HepG2 (cell line): ENCODE measurements at regions not wholly inside any gene's neighbourhood (a gene's known extent, or its start where the extent isn't known, plus 50 kb on each side); places are given as distances from the start of the nearest gene placed in this dataset.

Source experiments
- ATAC-seq: fragments of 200-7000 bp; cut with Tn5 transposase; 3 replicates; pipeline ENCODE4 v1.9.1; 2020; ENCODE audit warnings: mild to moderate bottlenecking, moderate library complexity
- BruUV-seq: library from RNA; stranded (reverse); fragments of 400-500 nt; replicated peaks from 2 replicates; lab custom pipeline; 2021; lab: Mats Ljungman, UMichigan
- CTCF ChIA-PET: fragments of 300-600 bp; formaldehyde crosslinking; extraction: SDS; loops from one replicate; lab custom pipeline; 2021; ENCODE audit warnings: low total read pairs, inconsistent platforms, low intra/inter-chr PET ratio; lab: Yijun Ruan, JAX
- POLR2A ChIA-PET: fragments of 350-600 bp; sonication (Branson Sonifier 250); formaldehyde crosslinking; loops from one replicate; lab custom pipeline; 2020; ENCODE audit warnings: antibody characterized with exemption, inconsistent platforms; lab: Yijun Ruan, JAX
- DNase-seq: peaks from one replicate; pipeline ENCODE4 v3.0.0-alpha.2; 2015; ENCODE audit warnings: low spot score
- FAIRE-seq: peaks from 3 replicates; lab custom pipeline; 2011; peaks lifted over from hg19 to GRCh38; lab: Jason Lieb, UNC
- H2AFZ ChIP-seq: one replicate; pipeline ENCODE4 v1.6.1; 2011; ENCODE audit warnings: low read length, inconsistent platforms
- H3K27ac ChIP-seq: fragments of 300-600 bp; 3 replicates; pipeline ENCODE4 v1.8.0; 2011; ENCODE audit warnings: mixed run types, mild to moderate bottlenecking, mixed read lengths, low read length, inconsistent platforms; ENCODE audit not compliant: insufficient read depth; ENCODE audit errors: extremely low read length
- H3K27me3 ChIP-seq, 2 experiments: fragments of 200-600 bp in 1 of 2; 2 replicates in 1 of 2; 3 replicates in 1 of 2; pipeline versions ENCODE4 v1.6.0 to v1.8.0; 2011; ENCODE audit warnings: low read length in 2 of 2, mild to moderate bottlenecking in 2 of 2, moderate library complexity in 2 of 2, inconsistent platforms in 1 of 2; ENCODE audit not compliant: insufficient read depth in 2 of 2, control insufficient read depth in 1 of 2
- H3K36me3 ChIP-seq, 2 experiments: fragments of 200-600 bp in 1 of 2; replicated peaks in 1 of 2; 2 replicates in 1 of 2; 3 replicates in 1 of 2; pipeline versions ENCODE4 v1.5.1 to v1.8.0; 2011; ENCODE audit warnings: low read length in 2 of 2, inconsistent platforms in 1 of 2; ENCODE audit not compliant: insufficient read depth in 2 of 2, control insufficient read depth in 1 of 2
- H3K4me1 ChIP-seq: 2 replicates; pipeline ENCODE4 v1.5.1; 2012; ENCODE audit warnings: low read length, inconsistent platforms; ENCODE audit not compliant: insufficient read depth
- H3K4me2 ChIP-seq: 2 replicates; pipeline ENCODE4 v1.6.0; 2011; ENCODE audit warnings: low read depth, low read length, inconsistent platforms
- H3K4me3 ChIP-seq, 3 experiments: fragments of 200-600 bp in 1 of 3; sonication (generic), shearing (Covaris generic) in 1 of 3; replicated peaks in 1 of 3; 2 replicates each; pipeline ENCODE4 v1.5.1; 2011 to 2016; ENCODE audit warnings: low read length in 3 of 3, inconsistent platforms in 2 of 3, low read depth in 2 of 3, mild to moderate bottlenecking in 2 of 3, control low read depth in 1 of 3, mixed read lengths in 1 of 3; ENCODE audit not compliant: insufficient read depth in 1 of 3
- H3K79me2 ChIP-seq: one replicate; pipeline ENCODE4 v1.6.1; 2011; ENCODE audit warnings: low read length, inconsistent platforms; ENCODE audit not compliant: insufficient read depth
- H3K9ac ChIP-seq: 2 replicates; pipeline ENCODE4 v1.6.0; 2011; ENCODE audit warnings: mild to moderate bottlenecking, low read depth, low read length, inconsistent platforms; ENCODE audit not compliant: insufficient read depth
- H3K9me3 ChIP-seq: 2 replicates; pipeline ENCODE4 v1.5.1; 2012; ENCODE audit warnings: mild to moderate bottlenecking, low read length
- H4K20me1 ChIP-seq: 2 replicates; pipeline ENCODE4 v1.6.0; 2011; ENCODE audit warnings: inconsistent platforms, mild to moderate bottlenecking, low read length, moderate library complexity; ENCODE audit not compliant: insufficient read depth
- AFF4 ChIP-seq: sonication (generic); formaldehyde crosslinking; IDR thresholded peaks from 2 replicates; pipeline ENCODE4 v1.4.0; 2020; ENCODE audit warnings: missing genetic modification reagents
- AGO2 ChIP-seq: fragments of 200-400 bp; formaldehyde crosslinking; optimal IDR thresholded peaks from 2 replicates; pipeline ENCODE3; 2017; ENCODE audit warnings: mild to moderate bottlenecking, low read depth, low read length, moderate library complexity
- MEF2D ChIP-seq: sonication (generic); formaldehyde crosslinking; IDR thresholded peaks from 2 replicates; pipeline ENCODE4 v1.5.1; 2020; ENCODE audit warnings: mild to moderate bottlenecking, missing genetic modification reagents
- SAFB2 ChIP-seq: sonication (generic); formaldehyde crosslinking; IDR thresholded peaks from 2 replicates; pipeline ENCODE4 v1.5.1; 2020; ENCODE audit warnings: missing genetic modification reagents, low read depth, mild to moderate bottlenecking, borderline replicate concordance
- ZNF616 ChIP-seq: sonication (generic); formaldehyde crosslinking; IDR thresholded peaks from 2 replicates; pipeline ENCODE4 v1.5.0; 2020; ENCODE audit warnings: low read depth, mild to moderate bottlenecking, missing genetic modification reagents
- ZNF629 ChIP-seq: sonication (generic); formaldehyde crosslinking; conservative IDR thresholded peaks from 2 replicates; pipeline ENCODE4 v1.5.0; 2020; ENCODE audit warnings: missing genetic modification reagents
- ZNF75D ChIP-seq: sonication (generic); formaldehyde crosslinking; IDR thresholded peaks from 2 replicates; pipeline ENCODE4 v1.8.1; 2023; ENCODE audit warnings: missing genetic modification reagents, mild to moderate bottlenecking, borderline replicate concordance
- ZSCAN29 ChIP-seq: sonication (generic); formaldehyde crosslinking; conservative IDR thresholded peaks from 2 replicates; pipeline ENCODE4 v1.4.0; 2020; ENCODE audit warnings: mild to moderate bottlenecking, missing genetic modification reagents
- WGBS: methylation state at CpG from one replicate; pipeline ENCODE4 v1.1.6; 2017; ENCODE audit warnings: low lambda C conversion rate; 5-methylcytosine and 5-hydroxymethylcytosine counted together
- in situ Hi-C: cut with HindIII; loops from 2 replicates; pipeline ENCODE4 v1.10.0; 2017; ENCODE audit warnings: low pct_unique_long_range_greater_than_20kb; ENCODE audit not compliant: extremely low pct_ligation_motif_present
- intact Hi-C: fragments of 100-400 bp; cut with micrococcal nuclease; formaldehyde crosslinking; loops from one replicate; pipeline ENCODE4 v1.10.0; 2022; ENCODE audit not compliant: unreplicated experiment

GRCh38 chr2:41994233-41994637 is 53.6 kb upstream of the PKDCC start:
- FAIRE-seq (no peak), ATAC-seq (no peak), DNase-seq (no peak)
- peaks cover 9% of the 10 kb centered on the region; the same call in 1 of the 2 replicates for H3K4me1 ChIP-seq
- in situ Hi-C loops (no loop called here), intact Hi-C loops (no loop called here)
- H3K27ac ChIP-seq = no peak overlapping the region
- 56% methylated on average over 5 of the region's 5 CpGs for WGBS
- no peaks in the 10 kb centered on the region for H3K79me2 ChIP-seq
- no peak overlapping the region for H2AFZ ChIP-seq
- ChIA-PET POLR2A (no interaction called here), CTCF (no interaction called here)
- H3K4me2 ChIP-seq = no peak overlapping the region
- H3K9me3 ChIP-seq = no peaks in the 10 kb centered on the region
- no peak overlapping the region for H3K4me3 ChIP-seq
- TF ChIP-seq ZNF629 (peak; percentile 64; the same call in 1 of the 2 replicates), SAFB2 (no peak), AGO2 (no peak), ZSCAN29 (no peak), ZNF75D (CRISPR knock-in tag) (no peak), ZNF616 (CRISPR knock-in tag) (no peak), AFF4 (no peak), MEF2D (CRISPR knock-in tag) (no peak)
- H3K36me3 ChIP-seq = no peaks in the 10 kb centered on the region
- peaks cover 2 to 39% of the 10 kb centered on the region in 2 experiments; a peak in 4 of 5 replicates for H3K27me3 ChIP-seq
- H4K20me1 ChIP-seq = no peaks in the 10 kb centered on the region
- BruUV-seq = no TSS peak
- no peak overlapping the region for H3K9ac ChIP-seq
